Stimulated activated naive CD8-positive, alpha-beta T cell treated with anti-CD3 and anti-CD28 coated beads, Interleukin-15, amount 100 ng/mL, for 72 hours (primary cell): ENCODE measurements at regions not wholly inside any gene's neighbourhood (a gene's known extent, or its start where the extent isn't known, plus 50 kb on each side); places are given as distances from the start of the nearest gene placed in this dataset.

Experiments
- ATAC-seq: fragments of 150-1000 bp; cut with Tn5 transposase; 2 replicates; pipeline ENCODE4 v1.10.0; 2021; ENCODE audit warnings: mild to moderate bottlenecking, moderate library complexity
- DNase-seq, 2 donors: peaks; one replicate each; pipeline ENCODE4 v3.0.0; 2021 to 2022
- H3K27ac Mint-ChIP-seq, 2 donors: one replicate each; pipeline ENCODE4 v1.8.0; 2022; ENCODE audit warnings: mild to moderate bottlenecking in 2 of 2, mixed read lengths in 2 of 2, moderate library complexity in 2 of 2
- H3K27me3 Mint-ChIP-seq: one replicate; pipeline ENCODE4 v1.8.0; 2022; ENCODE audit warnings: mixed read lengths
- H3K4me1 Mint-ChIP-seq: one replicate; pipeline ENCODE4 v1.8.0; 2022; ENCODE audit warnings: mild to moderate bottlenecking, mixed read lengths
- H3K4me3 Mint-ChIP-seq, 2 donors: one replicate each; pipeline ENCODE4 v1.8.0; 2022; ENCODE audit warnings: mild to moderate bottlenecking in 2 of 2, mixed read lengths in 2 of 2, moderate library complexity in 1 of 2
- H3K9me3 Mint-ChIP-seq, 2 donors: one replicate each; pipeline ENCODE4 v1.8.0; 2022; ENCODE audit warnings: mixed read lengths in 2 of 2

DNA sequence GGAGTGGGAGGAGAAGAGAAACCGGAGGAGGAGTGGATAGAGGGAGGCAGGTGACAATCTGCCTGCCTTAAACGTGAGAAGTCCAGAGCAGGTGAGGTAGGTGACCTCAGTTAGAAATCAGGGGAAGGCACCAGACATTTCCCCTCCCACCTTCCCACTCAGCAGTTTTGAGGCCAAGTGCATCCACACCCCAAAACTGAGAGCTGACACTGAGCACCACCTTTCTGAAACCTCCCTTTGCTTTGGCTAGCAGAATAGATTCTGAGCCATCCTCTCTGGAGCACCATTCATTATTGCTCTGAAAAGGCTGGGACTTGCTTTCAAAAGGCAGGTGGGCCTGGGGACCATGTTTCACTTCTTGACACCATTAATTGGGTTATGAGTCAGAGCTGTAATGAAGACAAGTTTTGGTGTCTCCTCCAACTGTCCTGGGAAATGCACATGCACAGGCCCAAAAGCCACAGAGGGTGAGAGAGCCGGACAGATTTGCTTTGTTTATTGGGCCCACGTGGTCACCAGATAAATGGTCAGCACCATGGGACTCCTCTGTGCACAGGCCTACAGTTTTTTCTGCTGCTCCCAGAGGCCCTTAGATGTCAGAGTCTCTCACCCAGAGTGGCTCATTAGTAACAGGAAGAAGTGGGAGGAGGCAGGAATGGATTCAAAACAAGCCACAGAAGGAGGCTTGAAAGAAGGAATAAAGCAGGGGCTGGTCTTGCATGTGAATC is 314.7 kb downstream of the TLE1 start:
- H3K9me3 Mint-ChIP-seq: no peaks in the 10 kb centered on the region
- no peak for DNase-seq
- no peak for ATAC-seq
- H3K27me3 Mint-ChIP-seq: no peaks in the 10 kb centered on the region
- H3K4me3 Mint-ChIP-seq: no peak overlapping the region
- H3K27ac Mint-ChIP-seq: no peak overlapping the region
- no peaks in the 10 kb centered on the region for H3K4me1 Mint-ChIP-seq

- DNase-seq (no peak), ATAC-seq (no peak)
- H3K9me3 Mint-ChIP-seq: no peaks in the 10 kb centered on the region
- H3K27ac Mint-ChIP-seq: no peak overlapping the region
- no peaks in the 10 kb centered on the region for H3K27me3 Mint-ChIP-seq
- H3K4me3 Mint-ChIP-seq: no peak overlapping the region
- no peaks in the 10 kb centered on the region for H3K4me1 Mint-ChIP-seq
Measured at GRCh38 chr9:81373294-81373693, 316.1 kb downstream of the TLE1 start.

- no peaks in the 10 kb centered on the region for H3K4me1 Mint-ChIP-seq
- no peak for DNase-seq
- H3K9me3 Mint-ChIP-seq: no peaks in the 10 kb centered on the region
- H3K27me3 Mint-ChIP-seq: no peaks in the 10 kb centered on the region
- H3K27ac Mint-ChIP-seq: peak overlapping the region in 1 of 2 donors; percentile 7
- ATAC-seq: no peak
- H3K4me3 Mint-ChIP-seq: no peak overlapping the region
Measured at GRCh38 chr9:81372628-81373191, 316.6 kb downstream of the TLE1 start.

- ATAC-seq (no peak), DNase-seq (no peak)
- Mint-ChIP-seq H3K9me3 (peaks cover 0 to 7% of the 10 kb centered on the region in 2 donors), H3K4me3 (no peak overlapping the region), H3K27me3 (no peaks in the 10 kb centered on the region), H3K4me1 (no peaks in the 10 kb centered on the region), H3K27ac (no peak overlapping the region)
Measured at GRCh38 chr9:81371824-81372223, 317.5 kb downstream of the TLE1 start.

- no peaks in the 10 kb centered on the region for H3K4me1 Mint-ChIP-seq
- H3K27ac Mint-ChIP-seq: no peak overlapping the region
- ATAC-seq (no peak), DNase-seq (no peak)
- H3K4me3 Mint-ChIP-seq: no peak overlapping the region
- H3K27me3 Mint-ChIP-seq: no peaks in the 10 kb centered on the region
- H3K9me3 Mint-ChIP-seq: peaks cover 0 to 16% of the 10 kb centered on the region in 2 donors
Measured at GRCh38 chr9:81370650-81371049, 318.7 kb downstream of the TLE1 start.

- DNase-seq: no peak
- Mint-ChIP-seq H3K4me1 (no peaks in the 10 kb centered on the region), H3K9me3 (peaks cover 0 to 16% of the 10 kb centered on the region in 2 donors)
Measured at GRCh38 chr9:81370096-81370495, 319.3 kb downstream of the TLE1 start.

DNA sequence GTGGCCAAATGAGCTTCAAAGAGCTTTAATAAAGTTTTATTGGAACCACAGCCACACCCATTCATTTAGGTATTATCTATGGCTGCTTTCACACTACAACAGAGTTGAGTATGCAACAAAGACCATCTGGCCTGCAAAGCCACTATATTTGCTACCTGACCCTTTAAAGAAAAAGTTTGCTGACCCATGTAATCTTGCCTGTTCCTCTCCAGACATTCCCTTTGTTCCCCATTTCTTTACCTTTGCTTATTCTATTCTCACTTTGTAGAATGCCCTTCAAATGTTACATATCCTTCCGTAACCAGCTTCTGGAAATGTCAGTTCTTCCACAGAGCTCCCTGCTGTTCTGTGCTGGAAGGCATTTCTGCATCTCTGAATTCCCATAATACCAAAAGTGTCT is 320.2 kb downstream of the TLE1 start:
- Mint-ChIP-seq H3K4me3 (no peak overlapping the region), H3K27me3 (no peaks in the 10 kb centered on the region), H3K9me3 (peaks cover 0 to 26% of the 10 kb centered on the region in 2 donors), H3K4me1 (no peaks in the 10 kb centered on the region), H3K27ac (no peak overlapping the region)
- ATAC-seq: no peak
- DNase-seq: no peak

More at GRCh38 chr9:81370096-81370495, 319.3 kb downstream of the TLE1 start:
- ATAC-seq: no peak
- Mint-ChIP-seq H3K27ac (no peak overlapping the region), H3K27me3 (no peaks in the 10 kb centered on the region), H3K4me3 (no peak overlapping the region)

- ATAC-seq (no peak), DNase-seq (no peak)
- no peaks in the 10 kb centered on the region for H3K4me1 Mint-ChIP-seq
- H3K4me3 Mint-ChIP-seq: no peak overlapping the region
- H3K27me3 Mint-ChIP-seq: no peaks in the 10 kb centered on the region
- H3K27ac Mint-ChIP-seq: no peak overlapping the region
- H3K9me3 Mint-ChIP-seq: peaks cover 10 to 44% of the 10 kb centered on the region in 2 donors
Measured at GRCh38 chr9:81363916-81364480, 325.3 kb downstream of the TLE1 start.

DNA sequence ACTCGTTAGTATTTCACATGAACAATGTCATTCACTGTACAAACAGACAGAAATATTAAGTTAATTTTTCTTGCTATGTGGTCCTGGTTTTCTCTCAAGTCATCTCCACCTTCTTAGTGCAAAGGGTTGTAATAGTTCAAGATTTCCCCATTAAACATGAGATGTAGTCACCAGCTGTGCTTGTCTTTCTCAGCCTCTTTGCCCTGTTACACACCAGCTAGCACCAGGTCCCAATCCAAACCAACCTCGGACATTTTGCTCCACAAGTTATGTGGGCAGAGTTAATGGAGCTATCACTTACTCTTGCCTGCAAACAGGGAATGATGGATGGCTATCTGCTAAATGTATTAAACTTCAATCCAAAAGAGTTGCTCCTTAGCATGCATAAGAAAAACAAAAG is 328.1 kb downstream of the TLE1 start:
- no peak overlapping the region for H3K4me3 Mint-ChIP-seq
- no peaks in the 10 kb centered on the region for H3K27me3 Mint-ChIP-seq
- H3K4me1 Mint-ChIP-seq: no peaks in the 10 kb centered on the region
- peaks cover 10 to 32% of the 10 kb centered on the region in 2 donors for H3K9me3 Mint-ChIP-seq
- no peak for DNase-seq
- no peak overlapping the region for H3K27ac Mint-ChIP-seq
- ATAC-seq: no peak

DNA sequence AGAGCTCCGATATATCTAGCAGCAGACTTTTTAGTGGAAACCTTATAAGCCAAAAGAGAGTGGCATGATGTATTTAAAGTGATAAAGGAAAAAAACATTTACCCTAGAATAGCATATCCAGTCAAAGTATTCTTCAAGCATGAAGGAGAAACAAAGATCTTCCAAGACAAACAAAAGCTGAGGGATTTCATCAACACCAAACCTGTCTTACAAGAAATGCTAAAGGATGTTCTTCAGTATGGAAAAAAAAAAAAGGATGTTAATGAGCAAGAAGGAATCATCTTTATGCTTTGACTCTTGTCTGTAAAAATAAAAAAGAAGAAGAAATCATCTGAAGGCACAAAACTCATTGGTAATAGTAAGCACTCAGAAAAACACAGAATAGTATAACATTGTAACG is 338.2 kb downstream of the TLE1 start:
- Mint-ChIP-seq H3K9me3 (no peaks in the 10 kb centered on the region), H3K4me3 (no peak overlapping the region), H3K27me3 (no peaks in the 10 kb centered on the region), H3K27ac (no peak overlapping the region), H3K4me1 (no peaks in the 10 kb centered on the region)
- DNase-seq (no peak), ATAC-seq (no peak)

DNA sequence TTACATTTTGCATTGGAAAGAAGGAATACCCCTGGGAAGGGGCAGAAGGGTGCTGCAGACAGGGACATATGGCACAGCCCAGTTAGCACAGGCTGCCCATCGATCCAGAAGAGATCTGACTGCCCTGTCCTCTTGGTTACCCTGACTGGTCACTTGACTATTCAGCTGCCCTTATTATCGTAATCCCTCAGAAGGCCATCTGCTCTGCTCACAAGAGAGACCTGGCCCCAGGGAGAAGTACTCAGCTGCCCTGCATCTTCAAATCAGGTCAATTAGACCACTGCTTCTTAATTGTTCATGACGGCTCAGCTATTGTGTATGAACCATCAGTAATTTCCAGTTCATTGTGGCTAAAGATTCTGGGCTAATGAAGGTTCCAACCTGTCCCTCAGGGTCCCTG is 345.0 kb downstream of the TLE1 start:
- Mint-ChIP-seq H3K9me3 (no peaks in the 10 kb centered on the region), H3K27me3 (no peaks in the 10 kb centered on the region), H3K4me3 (no peak overlapping the region), H3K27ac (no peak overlapping the region), H3K4me1 (no peaks in the 10 kb centered on the region)
- ATAC-seq (no peak), DNase-seq (no peak)

- Mint-ChIP-seq H3K4me1 (no peaks in the 10 kb centered on the region), H3K27ac (no peak overlapping the region), H3K27me3 (no peaks in the 10 kb centered on the region), H3K4me3 (no peak overlapping the region), H3K9me3 (peaks cover 21 to 24% of the 10 kb centered on the region in 2 donors)
- ATAC-seq: no peak
- DNase-seq: no peak
Measured at GRCh38 chr9:81335879-81336421, 353.4 kb downstream of the TLE1 start.

DNA sequence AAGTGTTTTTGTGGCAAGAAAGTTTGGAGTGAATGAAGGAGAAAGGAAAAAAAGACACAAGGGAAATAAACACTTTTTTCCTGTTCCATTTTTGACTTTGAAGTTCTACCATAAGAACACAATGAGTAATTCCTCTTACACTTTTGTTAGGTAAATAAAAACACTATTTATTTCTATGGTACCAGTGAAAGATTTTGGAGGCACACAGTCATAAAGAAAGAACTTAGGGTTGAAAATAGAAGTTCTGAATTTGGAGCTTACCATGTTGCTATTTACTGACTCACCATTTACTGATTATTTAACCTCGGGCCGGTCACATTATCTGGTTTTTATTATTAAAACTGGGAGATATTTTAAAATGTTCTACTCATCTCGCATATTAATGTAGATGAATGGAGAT is 367.8 kb downstream of the TLE1 start:
- Mint-ChIP-seq H3K27ac (no peak overlapping the region), H3K4me1 (no peaks in the 10 kb centered on the region)

GRCh38 chr9:81320909-81321482 is 368.4 kb downstream of the TLE1 start:
- DNase-seq: no peak
- ATAC-seq: no peak
- H3K4me3 Mint-ChIP-seq: no peak overlapping the region
- H3K27ac Mint-ChIP-seq: no peak overlapping the region
- no peaks in the 10 kb centered on the region for H3K27me3 Mint-ChIP-seq
- H3K9me3 Mint-ChIP-seq: peaks cover 10 to 24% of the 10 kb centered on the region in 2 donors
- no peaks in the 10 kb centered on the region for H3K4me1 Mint-ChIP-seq

More for the DNA sequence above, 367.8 kb downstream of the TLE1 start:
- no peak overlapping the region for H3K4me3 Mint-ChIP-seq
- no peak for DNase-seq
- H3K27me3 Mint-ChIP-seq: no peaks in the 10 kb centered on the region
- ATAC-seq: no peak
- H3K9me3 Mint-ChIP-seq: peaks cover 10 to 30% of the 10 kb centered on the region in 2 donors

- ATAC-seq (no peak), DNase-seq (no peak)
- Mint-ChIP-seq H3K4me3 (no peak overlapping the region), H3K4me1 (no peaks in the 10 kb centered on the region), H3K9me3 (peaks cover 4 to 28% of the 10 kb centered on the region in 2 donors), H3K27me3 (no peaks in the 10 kb centered on the region), H3K27ac (no peak overlapping the region)
Measured at GRCh38 chr9:81318571-81318970, 370.8 kb downstream of the TLE1 start.

DNA sequence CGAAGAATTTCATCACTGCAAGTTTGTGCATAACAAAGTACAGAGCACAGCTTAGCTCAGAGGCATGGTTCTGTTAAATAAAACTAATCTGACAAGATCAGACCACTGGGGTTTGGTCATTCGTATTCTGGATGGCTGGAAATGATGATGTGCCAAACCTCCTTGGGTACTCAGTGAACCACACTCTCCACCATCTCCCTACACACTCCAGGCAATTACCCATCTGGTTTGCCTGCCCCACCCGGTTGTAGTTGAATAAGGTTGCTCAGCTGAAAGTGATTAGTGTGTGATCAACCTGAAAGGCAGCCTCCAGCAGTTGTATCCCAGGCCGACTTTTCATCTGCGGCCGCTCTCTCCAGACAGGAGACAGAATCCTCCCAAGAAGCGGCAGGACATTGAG is 371.4 kb downstream of the TLE1 start:
- DNase-seq: no peak

More for the DNA sequence above, 371.4 kb downstream of the TLE1 start:
- no peaks in the 10 kb centered on the region for H3K27me3 Mint-ChIP-seq
- no peak for ATAC-seq
- H3K9me3 Mint-ChIP-seq: peaks cover 4 to 22% of the 10 kb centered on the region in 2 donors
- H3K4me1 Mint-ChIP-seq: no peaks in the 10 kb centered on the region
- no peak overlapping the region for H3K4me3 Mint-ChIP-seq
- no peak overlapping the region for H3K27ac Mint-ChIP-seq
